ENCODE measurements at regions not wholly inside any gene's neighbourhood (a gene's known extent, or its start where the extent isn't known, plus 50 kb on each side); places are given as distances from the start of the nearest gene placed in this dataset.

DNA sequence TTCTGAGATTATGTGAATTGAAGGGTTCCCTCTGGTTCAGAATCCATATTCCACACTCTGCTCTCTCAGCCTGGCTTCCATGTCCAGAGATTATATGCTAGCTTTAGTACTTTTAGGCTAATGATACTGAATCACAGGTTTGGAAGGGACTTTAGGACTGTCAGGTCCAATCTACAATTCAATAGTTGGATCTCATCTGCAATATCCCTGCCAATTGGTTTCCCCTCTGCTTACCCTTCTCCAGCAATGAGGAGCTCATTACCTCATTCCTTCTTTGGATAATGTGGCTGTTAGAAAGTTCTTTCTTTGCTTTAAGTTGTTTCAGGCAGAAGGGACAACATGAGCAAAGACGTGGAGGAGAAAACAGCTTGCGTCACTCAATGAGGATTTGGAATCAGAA lies 245.3 kb downstream of the PLPP3 start:
- TF ChIP-seq, protein P1, sequence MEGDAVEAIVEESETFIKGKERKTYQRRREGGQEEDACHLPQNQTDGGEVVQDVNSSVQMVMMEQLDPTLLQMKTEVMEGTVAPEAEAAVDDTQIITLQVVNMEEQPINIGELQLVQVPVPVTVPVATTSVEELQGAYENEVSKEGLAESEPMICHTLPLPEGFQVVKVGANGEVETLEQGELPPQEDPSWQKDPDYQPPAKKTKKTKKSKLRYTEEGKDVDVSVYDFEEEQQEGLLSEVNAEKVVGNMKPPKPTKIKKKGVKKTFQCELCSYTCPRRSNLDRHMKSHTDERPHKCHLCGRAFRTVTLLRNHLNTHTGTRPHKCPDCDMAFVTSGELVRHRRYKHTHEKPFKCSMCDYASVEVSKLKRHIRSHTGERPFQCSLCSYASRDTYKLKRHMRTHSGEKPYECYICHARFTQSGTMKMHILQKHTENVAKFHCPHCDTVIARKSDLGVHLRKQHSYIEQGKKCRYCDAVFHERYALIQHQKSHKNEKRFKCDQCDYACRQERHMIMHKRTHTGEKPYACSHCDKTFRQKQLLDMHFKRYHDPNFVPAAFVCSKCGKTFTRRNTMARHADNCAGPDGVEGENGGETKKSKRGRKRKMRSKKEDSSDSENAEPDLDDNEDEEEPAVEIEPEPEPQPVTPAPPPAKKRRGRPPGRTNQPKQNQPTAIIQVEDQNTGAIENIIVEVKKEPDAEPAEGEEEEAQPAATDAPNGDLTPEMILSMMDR (IDR thresholded peaks at IDR 0.05), result no peak
- TF ChIP-seq ZFX (IDR thresholded peaks at IDR 0.05; ENCODE audit: borderline replicate concordance), result no peak
- H3K27ac ChIP-seq, result no peak overlapping the region

DNA sequence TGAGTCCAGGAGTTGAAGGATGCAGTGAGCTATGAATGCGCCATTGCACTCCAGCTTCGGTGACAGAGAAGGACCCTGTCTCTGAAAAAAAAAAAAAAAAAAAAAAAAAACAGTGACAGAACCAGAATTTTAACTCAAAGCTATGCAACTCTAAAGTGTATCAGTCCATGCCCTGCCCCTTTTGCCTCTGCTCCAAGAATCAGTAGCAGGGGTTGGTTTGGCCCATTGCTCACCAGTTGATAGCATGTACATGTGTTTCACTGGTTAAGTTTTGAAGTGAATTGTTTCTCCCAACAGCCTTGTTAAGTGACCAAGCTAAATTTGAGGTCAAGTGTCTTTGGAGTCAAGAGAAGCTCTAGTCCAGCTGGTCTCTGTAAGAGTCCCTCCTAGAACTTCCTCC lies 245.9 kb downstream of the PLPP3 start:
- TF ChIP-seq ZFX (IDR thresholded peaks at IDR 0.05; ENCODE audit: borderline replicate concordance), result no peak
- TF ChIP-seq, protein P1 (IDR thresholded peaks at IDR 0.05), result no peak
- H3K27ac ChIP-seq, result no peak overlapping the region

DNA sequence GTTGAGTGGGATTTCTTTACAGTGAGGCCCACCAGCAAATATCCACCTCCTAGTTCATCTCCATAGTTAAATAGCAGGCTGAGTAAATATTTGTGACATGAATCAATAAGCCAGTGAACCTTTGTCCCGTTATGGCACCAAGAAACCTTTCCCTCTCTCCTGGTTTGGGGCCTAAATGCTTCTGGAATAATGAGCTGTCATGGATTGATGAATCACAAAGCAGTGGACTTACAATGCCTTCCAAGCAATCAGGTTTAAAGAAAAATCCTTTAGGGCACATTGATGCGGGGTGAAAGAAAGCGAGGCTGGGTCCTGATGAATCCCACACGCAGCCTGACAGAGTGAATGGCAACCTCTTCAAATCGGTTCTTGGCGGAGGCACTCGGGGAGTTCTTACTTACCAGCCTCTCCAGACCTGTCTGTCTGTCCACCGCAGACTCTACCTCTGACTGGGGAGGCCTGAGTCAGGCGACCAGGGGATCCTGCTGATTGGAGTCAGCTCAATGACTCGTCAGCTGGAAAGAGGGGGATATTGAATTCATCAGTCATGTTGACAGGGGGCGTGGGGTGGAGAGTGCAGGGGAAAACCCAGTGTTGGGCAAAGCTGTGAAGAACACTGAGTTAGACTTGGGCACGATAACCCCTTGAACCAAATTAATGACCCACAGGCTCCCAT lies 247.3 kb downstream of the PLPP3 start:
- TF ChIP-seq, protein P1 (IDR thresholded peaks at IDR 0.05), result no peak
- TF ChIP-seq ZFX (IDR thresholded peaks at IDR 0.05; ENCODE audit: borderline replicate concordance), result no peak
- H3K27ac ChIP-seq, result no peak overlapping the region

DNA sequence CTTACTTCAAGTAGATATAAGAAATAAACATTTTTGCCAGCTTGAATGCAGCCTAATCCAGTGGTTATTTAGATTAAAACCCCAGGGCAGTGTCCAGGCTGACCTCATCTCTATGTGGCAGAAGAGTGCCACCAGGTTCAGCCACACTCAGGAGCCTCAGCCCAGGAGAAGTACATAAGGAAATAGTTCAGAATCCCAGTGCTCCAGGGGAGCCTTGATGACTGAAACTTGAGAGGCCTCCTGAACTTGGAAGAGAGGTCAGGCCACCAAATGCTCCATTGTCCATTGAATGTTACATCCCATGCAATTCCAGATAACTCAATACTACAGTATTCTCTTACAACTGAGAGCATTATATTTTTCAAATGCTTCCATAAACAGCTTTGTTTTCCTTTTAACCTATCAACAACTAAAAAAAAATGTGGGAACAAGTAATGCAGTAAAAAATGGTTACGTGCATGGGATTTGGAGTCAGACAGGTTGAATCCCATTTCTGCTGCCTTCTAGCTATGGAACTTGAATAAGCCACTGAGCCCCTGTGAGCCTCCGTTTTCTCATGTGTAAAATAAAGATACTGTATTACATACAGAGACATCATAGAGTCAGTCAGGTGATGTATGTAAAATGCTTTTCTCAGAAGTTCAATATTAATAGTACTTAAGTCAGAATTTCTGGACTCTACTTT lies 248.0 kb downstream of the PLPP3 start:
- no peak overlapping the region for H3K27ac ChIP-seq
- TF ChIP-seq ZFX (IDR thresholded peaks at IDR 0.05; ENCODE audit: borderline replicate concordance), result no peak
- TF ChIP-seq, protein P1 (IDR thresholded peaks at IDR 0.05), result no peak

DNA sequence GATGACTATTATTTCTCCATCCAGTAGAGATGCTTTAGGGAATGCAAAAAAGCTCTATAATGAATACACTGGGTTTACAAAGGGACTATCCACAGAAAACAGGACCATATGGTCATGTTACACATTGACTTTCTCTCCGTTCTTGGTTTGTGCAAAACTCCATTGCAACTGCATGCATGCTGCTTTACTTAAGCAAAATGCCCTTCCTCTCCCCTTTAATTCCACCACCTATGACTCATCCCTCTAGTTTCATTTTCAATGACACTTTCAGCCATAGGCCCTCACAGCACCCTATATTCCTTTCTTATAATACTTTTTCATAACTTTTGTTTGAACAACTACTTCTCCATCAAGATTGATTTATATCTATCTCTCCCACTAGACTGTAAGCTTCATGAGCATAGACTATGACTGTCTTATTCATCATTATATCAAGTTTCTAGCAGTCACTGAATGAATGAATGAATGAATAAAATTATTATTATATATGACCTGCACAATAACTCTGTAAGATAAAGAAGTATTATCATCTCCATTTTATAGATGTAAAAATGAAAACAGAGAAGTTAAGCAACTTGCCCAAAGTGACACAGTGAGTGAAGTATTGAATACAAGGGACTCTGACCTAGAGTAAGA lies 248.9 kb downstream of the PLPP3 start:
- TF ChIP-seq ZFX (IDR thresholded peaks at IDR 0.05; ENCODE audit: borderline replicate concordance), result no peak
- TF ChIP-seq, protein P1 (IDR thresholded peaks at IDR 0.05), result no peak
- H3K27ac ChIP-seq, result no peak overlapping the region

DNA sequence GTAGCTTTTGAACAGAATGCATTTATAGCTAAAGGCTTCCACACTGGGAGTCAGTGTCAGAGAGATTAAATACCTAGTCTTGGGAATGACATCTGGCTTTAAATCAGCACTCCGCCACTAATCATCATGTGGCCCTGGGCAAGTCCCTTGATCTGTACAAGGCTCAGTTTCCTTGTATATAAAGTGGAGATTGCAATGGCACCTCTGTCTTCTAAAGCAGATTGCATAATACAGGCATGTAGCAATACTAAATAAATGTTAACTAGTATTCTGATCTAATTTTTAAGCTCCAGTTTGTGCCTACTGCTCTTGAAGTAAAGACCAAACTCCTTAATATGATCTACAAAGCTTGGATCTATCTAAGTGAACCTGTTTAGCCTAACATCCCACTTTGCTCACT lies 249.4 kb downstream of the PLPP3 start:
- no peak for TF ChIP-seq ZFX (IDR thresholded peaks at IDR 0.05; ENCODE audit: borderline replicate concordance)
- TF ChIP-seq, protein P1 (IDR thresholded peaks at IDR 0.05), result no peak
- H3K27ac ChIP-seq, result no peak overlapping the region

DNA sequence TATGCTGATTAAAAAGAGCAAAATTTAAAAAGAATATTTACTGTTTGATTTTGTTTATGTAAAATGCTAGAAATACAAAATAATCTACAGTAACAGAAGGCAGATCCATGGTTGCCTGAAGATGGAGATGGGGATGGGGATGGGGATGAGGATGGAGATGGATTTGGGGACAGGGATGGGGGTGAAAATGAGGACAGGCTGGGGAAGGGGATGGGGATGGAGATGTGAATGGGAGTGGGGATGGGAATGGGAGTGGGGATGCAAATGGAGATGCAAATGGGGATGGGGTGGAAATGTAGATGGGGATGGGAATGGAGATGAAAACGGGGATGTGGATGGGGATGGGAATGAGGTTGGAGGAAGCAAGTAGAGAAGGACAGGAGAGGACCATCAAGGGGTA lies 252.2 kb downstream of the PLPP3 start:
- TF ChIP-seq ZFX (IDR thresholded peaks at IDR 0.05; ENCODE audit: borderline replicate concordance), result no peak
- TF ChIP-seq, protein P1 (IDR thresholded peaks at IDR 0.05), result no peak
- no peak overlapping the region for H3K27ac ChIP-seq

Data from 22Rv1 (cell line).